ENCODE measurements at regions not wholly inside any gene's neighbourhood (a gene's known extent, or its start where the extent isn't known, plus 50 kb on each side); places are given as distances from the start of the nearest gene placed in this dataset.

GRCh38 chr2:238635647-238636051 lies 208.9 kb downstream of the ASB1 start:
- Mint-ChIP-seq H3K9me3 (no peaks in the 10 kb centered on the region), H3K36me3 (ENCODE audit: low read depth) (no peaks in the 10 kb centered on the region), H3K27ac (no peak overlapping the region), H3K4me1 (ENCODE audit: low read depth) (no peaks in the 10 kb centered on the region), H3K4me3 (ENCODE audit: low read depth) (no peak overlapping the region), H3K27me3 (ENCODE audit: low read depth) (no peaks in the 10 kb centered on the region)
- intact Hi-C loops (cut with micrococcal nuclease): no loop called here
- no peak for DNase-seq (ENCODE audit: low spot score)

- intact Hi-C loops (cut with micrococcal nuclease): no loop called here
- Mint-ChIP-seq H3K4me3 (ENCODE audit: low read depth) (no peak overlapping the region), H3K9me3 (no peaks in the 10 kb centered on the region), H3K27me3 (ENCODE audit: low read depth) (peaks cover 2% of the 10 kb centered on the region), H3K4me1 (ENCODE audit: low read depth) (no peaks in the 10 kb centered on the region), H3K27ac (no peak overlapping the region), H3K36me3 (ENCODE audit: low read depth) (no peaks in the 10 kb centered on the region)
- DNase-seq (ENCODE audit: low spot score): no peak
Observed at GRCh38 chr2:238636269-238637073, 209.7 kb downstream of the ASB1 start.

GRCh38 chr2:238638100-238638981 lies 209.5 kb upstream of the TWIST2 start:
- Mint-ChIP-seq H3K27me3 (ENCODE audit: low read depth) (peaks cover 2% of the 10 kb centered on the region), H3K4me3 (ENCODE audit: low read depth) (no peak overlapping the region), H3K9me3 (no peaks in the 10 kb centered on the region), H3K36me3 (ENCODE audit: low read depth) (no peaks in the 10 kb centered on the region), H3K27ac (no peak overlapping the region), H3K4me1 (ENCODE audit: low read depth) (no peaks in the 10 kb centered on the region)
- no peak for DNase-seq (ENCODE audit: low spot score)
- intact Hi-C loops (cut with micrococcal nuclease): no loop called here

GRCh38 chr2:238638982-238639628 lies 208.8 kb upstream of the TWIST2 start:
- intact Hi-C loops (cut with micrococcal nuclease): no loop called here
- Mint-ChIP-seq H3K9me3 (no peaks in the 10 kb centered on the region), H3K27ac (no peak overlapping the region), H3K27me3 (ENCODE audit: low read depth) (peaks cover 2% of the 10 kb centered on the region), H3K4me1 (ENCODE audit: low read depth) (peaks cover 7% of the 10 kb centered on the region), H3K4me3 (ENCODE audit: low read depth) (no peak overlapping the region), H3K36me3 (ENCODE audit: low read depth) (no peaks in the 10 kb centered on the region)
- no peak for DNase-seq (ENCODE audit: low spot score)

- no peak for DNase-seq (ENCODE audit: low spot score)
- H3K9me3 Mint-ChIP-seq: no peaks in the 10 kb centered on the region
- H3K4me3 Mint-ChIP-seq (ENCODE audit: low read depth): no peak overlapping the region
- no peaks in the 10 kb centered on the region for H3K36me3 Mint-ChIP-seq (ENCODE audit: low read depth)
- intact Hi-C loops (cut with micrococcal nuclease): no loop called here
- peaks cover 2% of the 10 kb centered on the region for H3K27me3 Mint-ChIP-seq (ENCODE audit: low read depth)
- H3K27ac Mint-ChIP-seq: no peak overlapping the region
- H3K4me1 Mint-ChIP-seq (ENCODE audit: low read depth): peaks cover 14% of the 10 kb centered on the region
Observed at GRCh38 chr2:238640486-238640885, 207.4 kb upstream of the TWIST2 start.

- Mint-ChIP-seq H3K27ac (no peak overlapping the region), H3K9me3 (no peaks in the 10 kb centered on the region), H3K27me3 (ENCODE audit: low read depth) (peaks cover 2% of the 10 kb centered on the region), H3K4me1 (ENCODE audit: low read depth) (peaks cover 14% of the 10 kb centered on the region), H3K36me3 (ENCODE audit: low read depth) (no peaks in the 10 kb centered on the region), H3K4me3 (ENCODE audit: low read depth) (no peak overlapping the region)
- DNase-seq (ENCODE audit: low spot score): no peak
- intact Hi-C loops (cut with micrococcal nuclease): no loop called here
Observed at GRCh38 chr2:238642973-238643372, 204.9 kb upstream of the TWIST2 start.

GRCh38 chr2:238643400-238643907 lies 204.4 kb upstream of the TWIST2 start:
- H3K27ac Mint-ChIP-seq: no peak overlapping the region
- H3K36me3 Mint-ChIP-seq (ENCODE audit: low read depth): no peaks in the 10 kb centered on the region
- no peak overlapping the region for H3K4me3 Mint-ChIP-seq (ENCODE audit: low read depth)
- no peaks in the 10 kb centered on the region for H3K9me3 Mint-ChIP-seq
- no peak for DNase-seq (ENCODE audit: low spot score)
- H3K4me1 Mint-ChIP-seq (ENCODE audit: low read depth): peaks cover 14% of the 10 kb centered on the region
- H3K27me3 Mint-ChIP-seq (ENCODE audit: low read depth): peaks cover 2% of the 10 kb centered on the region
- intact Hi-C loops (cut with micrococcal nuclease): no loop called here

GRCh38 chr2:238644095-238645081 lies 203.5 kb upstream of the TWIST2 start:
- DNase-seq (ENCODE audit: low spot score): no peak
- intact Hi-C loops (cut with micrococcal nuclease): no loop called here
- Mint-ChIP-seq H3K36me3 (ENCODE audit: low read depth) (no peaks in the 10 kb centered on the region), H3K27ac (no peak overlapping the region), H3K9me3 (no peaks in the 10 kb centered on the region), H3K27me3 (ENCODE audit: low read depth) (peaks cover 2% of the 10 kb centered on the region), H3K4me3 (ENCODE audit: low read depth) (no peak overlapping the region), H3K4me1 (ENCODE audit: low read depth) (peaks cover 14% of the 10 kb centered on the region)

GRCh38 chr2:238645095-238645494 lies 202.8 kb upstream of the TWIST2 start:
- Mint-ChIP-seq H3K4me1 (ENCODE audit: low read depth) (peaks cover 14% of the 10 kb centered on the region), H3K27me3 (ENCODE audit: low read depth) (peaks cover 2% of the 10 kb centered on the region), H3K9me3 (no peaks in the 10 kb centered on the region), H3K27ac (no peak overlapping the region), H3K36me3 (ENCODE audit: low read depth) (no peaks in the 10 kb centered on the region), H3K4me3 (ENCODE audit: low read depth) (no peak overlapping the region)
- intact Hi-C loops (cut with micrococcal nuclease): no loop called here
- DNase-seq (ENCODE audit: low spot score): no peak

GRCh38 chr2:238645716-238646115 lies 202.2 kb upstream of the TWIST2 start:
- Mint-ChIP-seq H3K9me3 (no peaks in the 10 kb centered on the region), H3K27ac (no peak overlapping the region), H3K36me3 (ENCODE audit: low read depth) (no peaks in the 10 kb centered on the region), H3K27me3 (ENCODE audit: low read depth) (peaks cover 2% of the 10 kb centered on the region), H3K4me1 (ENCODE audit: low read depth) (peaks cover 14% of the 10 kb centered on the region), H3K4me3 (ENCODE audit: low read depth) (no peak overlapping the region)
- intact Hi-C loops (cut with micrococcal nuclease): no loop called here
- no peak for DNase-seq (ENCODE audit: low spot score)

GRCh38 chr2:238646281-238646680 lies 201.6 kb upstream of the TWIST2 start:
- intact Hi-C loops (cut with micrococcal nuclease): no loop called here
- Mint-ChIP-seq H3K4me3 (ENCODE audit: low read depth) (no peak overlapping the region), H3K36me3 (ENCODE audit: low read depth) (no peaks in the 10 kb centered on the region)

GRCh38 chr2:238646803-238647202 lies 201.1 kb upstream of the TWIST2 start:
- Mint-ChIP-seq H3K27ac (no peak overlapping the region), H3K36me3 (ENCODE audit: low read depth) (no peaks in the 10 kb centered on the region), H3K4me3 (ENCODE audit: low read depth) (no peak overlapping the region), H3K9me3 (no peaks in the 10 kb centered on the region), H3K4me1 (ENCODE audit: low read depth) (peaks cover 14% of the 10 kb centered on the region), H3K27me3 (ENCODE audit: low read depth) (no peaks in the 10 kb centered on the region)
- no peak for DNase-seq (ENCODE audit: low spot score)
- intact Hi-C loops (cut with micrococcal nuclease): no loop called here

More at GRCh38 chr2:238646281-238646680, 201.6 kb upstream of the TWIST2 start:
- H3K9me3 Mint-ChIP-seq: no peaks in the 10 kb centered on the region
- no peak for DNase-seq (ENCODE audit: low spot score)
- no peak overlapping the region for H3K27ac Mint-ChIP-seq
- peaks cover 14% of the 10 kb centered on the region for H3K4me1 Mint-ChIP-seq (ENCODE audit: low read depth)
- no peaks in the 10 kb centered on the region for H3K27me3 Mint-ChIP-seq (ENCODE audit: low read depth)

All from activated T-helper 2 cell treated with anti-CD3 and anti-CD28 coated beads, Interferon-gamma antibody, Interleukin-2, Interleukin-4, amounts not matched to agents 10 μg/mL and 5 μg/mL and 100 μg/mL, durations not matched to agents 14 hours and 24 hours and 36 hours (primary cell).